Mammary epithelial cell (primary cell): ENCODE measurements at regions not wholly inside any gene's neighbourhood (a gene's known extent, or its start where the extent isn't known, plus 50 kb on each side); places are given as distances from the start of the nearest gene placed in this dataset.

ENCODE experiments used
- CTCF ChIP-seq, 2 donors: IDR thresholded peaks in 1 of 2; conservative IDR thresholded peaks in 1 of 2; 2 replicates each; pipeline ENCODE4 v1.5.1; 2011 to 2012; ENCODE audit warnings: inconsistent platforms in 2 of 2, low read length in 2 of 2, mild to moderate bottlenecking in 2 of 2, control low read depth in 1 of 2, low read depth in 1 of 2; ENCODE audit not compliant: insufficient read depth in 1 of 2; ENCODE audit errors: extremely low read depth in 1 of 2
- EZH2 ChIP-seq: IDR thresholded peaks from 2 replicates; pipeline ENCODE4 v1.6.1; 2012; ENCODE audit warnings: low read length, inconsistent platforms, borderline replicate concordance

GRCh38 chr17:51487947-51488346, 227.6 kb downstream of the UTP18 start:
- TF ChIP-seq CTCF (conservative IDR thresholded peaks at IDR 0.05 in 1 of 2, IDR thresholded peaks at IDR 0.05 in 1 of 2; ENCODE audit: extremely low read depth in 1 of 2, insufficient read depth in 1 of 2, low read depth in 1 of 2, low read length in 2 of 2): peak; percentile 4 to 20
- no peak for TF ChIP-seq EZH2
